ENCODE measurements at regions not wholly inside any gene's neighbourhood (a gene's known extent, or its start where the extent isn't known, plus 50 kb on each side); places are given as distances from the start of the nearest gene placed in this dataset.

DNA sequence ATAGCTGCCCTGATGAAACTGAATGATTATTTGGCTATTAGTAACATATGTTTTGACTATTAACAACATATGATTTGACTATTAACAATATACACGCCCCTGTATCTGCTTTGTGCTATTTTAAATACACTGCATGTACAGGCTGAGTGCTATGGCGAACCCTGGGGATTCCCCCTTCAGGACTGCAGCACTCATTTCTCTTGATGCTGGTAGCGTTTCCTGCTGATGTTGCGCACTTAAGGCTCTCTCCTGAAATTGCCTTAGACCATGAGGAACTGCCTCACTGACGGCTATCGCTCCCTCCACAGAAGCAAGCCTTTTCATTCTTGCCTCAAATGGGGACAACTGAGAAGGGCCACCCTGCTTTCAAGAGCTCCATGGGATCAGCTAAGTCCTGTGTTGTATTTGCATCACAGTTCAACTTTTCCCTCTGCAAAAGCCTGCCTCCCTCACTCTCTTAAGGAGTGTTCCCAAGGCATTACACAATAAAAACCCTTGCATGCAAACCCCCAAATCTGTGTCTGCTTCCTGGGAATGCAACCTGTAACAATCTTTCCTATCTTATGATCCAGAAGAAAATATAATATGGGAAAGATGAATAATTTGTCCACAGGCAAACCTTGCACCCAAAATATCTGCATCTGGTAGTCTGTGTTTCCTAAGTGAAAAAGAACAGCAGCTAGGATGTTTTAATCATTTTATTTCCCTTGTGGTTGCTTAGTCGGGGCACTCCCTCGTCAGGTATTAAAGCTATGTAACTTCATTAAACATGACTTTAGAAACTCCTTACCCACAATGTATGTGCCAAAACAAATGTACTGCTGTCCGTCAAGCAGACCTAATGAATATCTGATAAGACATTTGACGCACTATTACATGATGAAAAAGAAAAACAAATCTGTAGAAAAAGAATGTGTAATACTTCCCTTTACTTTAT lies 456.4 kb downstream of the COL12A1 start:
- Histone ChIP-seq H3K4me3 (no peak overlapping the region), H3K4me1 (replicated peaks) (no peaks in the 10 kb centered on the region), H3K36me3 (no peaks in the 10 kb centered on the region), H3K27me3 (replicated peaks; ENCODE audit: insufficient read depth) (no peaks in the 10 kb centered on the region), H3K9me3 (no peaks in the 10 kb centered on the region), H3K27ac (no peak overlapping the region)
- intact Hi-C loops (cut with DNase I): no loop called here
- no peak for DNase-seq (ENCODE audit: low spot score)
- WGBS: 55% methylated on average over 10 of the region's 10 CpGs
- TF ChIP-seq, protein P1, sequence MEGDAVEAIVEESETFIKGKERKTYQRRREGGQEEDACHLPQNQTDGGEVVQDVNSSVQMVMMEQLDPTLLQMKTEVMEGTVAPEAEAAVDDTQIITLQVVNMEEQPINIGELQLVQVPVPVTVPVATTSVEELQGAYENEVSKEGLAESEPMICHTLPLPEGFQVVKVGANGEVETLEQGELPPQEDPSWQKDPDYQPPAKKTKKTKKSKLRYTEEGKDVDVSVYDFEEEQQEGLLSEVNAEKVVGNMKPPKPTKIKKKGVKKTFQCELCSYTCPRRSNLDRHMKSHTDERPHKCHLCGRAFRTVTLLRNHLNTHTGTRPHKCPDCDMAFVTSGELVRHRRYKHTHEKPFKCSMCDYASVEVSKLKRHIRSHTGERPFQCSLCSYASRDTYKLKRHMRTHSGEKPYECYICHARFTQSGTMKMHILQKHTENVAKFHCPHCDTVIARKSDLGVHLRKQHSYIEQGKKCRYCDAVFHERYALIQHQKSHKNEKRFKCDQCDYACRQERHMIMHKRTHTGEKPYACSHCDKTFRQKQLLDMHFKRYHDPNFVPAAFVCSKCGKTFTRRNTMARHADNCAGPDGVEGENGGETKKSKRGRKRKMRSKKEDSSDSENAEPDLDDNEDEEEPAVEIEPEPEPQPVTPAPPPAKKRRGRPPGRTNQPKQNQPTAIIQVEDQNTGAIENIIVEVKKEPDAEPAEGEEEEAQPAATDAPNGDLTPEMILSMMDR (IDR thresholded peaks at IDR 0.05): no peak
- no peak for TF ChIP-seq POLR2A (IDR thresholded peaks at IDR 0.05)
- no peak for TF ChIP-seq POLR2AphosphoS5 (IDR thresholded peaks at IDR 0.05)

DNA sequence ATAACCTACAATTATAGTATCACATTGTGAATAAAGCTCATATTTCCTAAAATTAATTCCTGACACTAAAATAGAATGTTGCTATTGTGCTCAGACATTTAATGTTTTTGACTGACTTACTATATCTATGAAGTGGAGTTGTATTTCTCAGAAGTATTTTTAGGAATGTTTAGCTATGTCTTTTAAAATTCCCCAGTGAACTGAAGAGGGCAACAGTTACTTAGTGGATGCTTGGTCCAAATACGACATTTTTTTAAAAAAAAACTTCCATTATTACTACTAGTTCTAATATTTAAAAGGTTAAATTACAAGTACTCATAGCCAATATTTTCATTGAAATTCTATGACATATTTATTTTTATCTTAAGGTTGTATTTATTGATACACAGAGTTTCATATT lies 460.2 kb downstream of the COL12A1 start:
- Histone ChIP-seq H3K27ac (no peak overlapping the region), H3K9me3 (no peaks in the 10 kb centered on the region), H3K4me3 (no peak overlapping the region), H3K4me1 (replicated peaks) (no peaks in the 10 kb centered on the region), H3K27me3 (replicated peaks; ENCODE audit: insufficient read depth) (no peaks in the 10 kb centered on the region), H3K36me3 (no peaks in the 10 kb centered on the region)
- no peak for DNase-seq (ENCODE audit: low spot score)
- 63% methylated on average over 1 of the region's 1 CpG for WGBS
- TF ChIP-seq POLR2A (IDR thresholded peaks at IDR 0.05): no peak
- TF ChIP-seq, protein P1 (IDR thresholded peaks at IDR 0.05): no peak
- no peak for TF ChIP-seq POLR2AphosphoS5 (IDR thresholded peaks at IDR 0.05)
- intact Hi-C loops (cut with DNase I): no loop called here

DNA sequence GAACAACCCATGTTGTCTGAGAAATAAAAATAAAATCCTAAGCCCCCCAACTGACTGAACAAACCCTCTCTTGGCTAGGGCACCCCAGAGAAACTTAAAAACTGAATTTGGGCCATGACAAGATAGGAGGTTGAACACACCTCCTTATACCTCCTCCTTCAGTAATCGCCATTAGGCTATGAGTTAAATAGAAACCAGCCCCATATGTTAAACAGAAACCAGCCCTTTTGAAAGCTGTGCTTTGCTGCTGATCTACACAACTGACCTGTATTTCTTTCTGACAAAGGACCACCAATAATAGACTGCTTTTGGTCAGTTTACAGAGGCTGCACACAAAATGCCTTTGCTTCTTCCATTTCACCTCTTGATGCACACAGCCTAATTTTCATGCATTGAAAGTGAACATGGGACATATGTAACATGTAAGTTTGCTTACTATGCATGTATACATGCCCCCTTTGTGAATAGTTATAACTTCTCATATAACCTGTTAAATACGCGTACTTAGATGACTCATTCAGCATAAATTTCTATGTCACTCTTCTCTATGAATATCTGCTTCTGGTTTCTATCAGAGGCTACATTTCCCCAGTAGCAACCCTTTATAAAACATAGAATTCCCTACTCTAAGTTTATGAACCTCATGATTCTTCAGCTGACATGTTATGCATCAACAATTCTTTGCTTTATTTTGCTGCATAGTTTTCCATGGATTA lies 462.9 kb downstream of the COL12A1 start:
- 86% methylated on average over 3 of the region's 3 CpGs for WGBS
- DNase-seq (ENCODE audit: low spot score): no peak
- TF ChIP-seq, protein P1 (IDR thresholded peaks at IDR 0.05): no peak
- no peak for TF ChIP-seq POLR2AphosphoS5 (IDR thresholded peaks at IDR 0.05)
- no peak for TF ChIP-seq POLR2A (IDR thresholded peaks at IDR 0.05)
- Histone ChIP-seq H3K27me3 (replicated peaks; ENCODE audit: insufficient read depth) (no peaks in the 10 kb centered on the region), H3K4me1 (replicated peaks) (no peaks in the 10 kb centered on the region), H3K27ac (no peak overlapping the region), H3K4me3 (no peak overlapping the region), H3K36me3 (no peaks in the 10 kb centered on the region), H3K9me3 (no peaks in the 10 kb centered on the region)
- intact Hi-C loops (cut with DNase I): no loop called here

DNA sequence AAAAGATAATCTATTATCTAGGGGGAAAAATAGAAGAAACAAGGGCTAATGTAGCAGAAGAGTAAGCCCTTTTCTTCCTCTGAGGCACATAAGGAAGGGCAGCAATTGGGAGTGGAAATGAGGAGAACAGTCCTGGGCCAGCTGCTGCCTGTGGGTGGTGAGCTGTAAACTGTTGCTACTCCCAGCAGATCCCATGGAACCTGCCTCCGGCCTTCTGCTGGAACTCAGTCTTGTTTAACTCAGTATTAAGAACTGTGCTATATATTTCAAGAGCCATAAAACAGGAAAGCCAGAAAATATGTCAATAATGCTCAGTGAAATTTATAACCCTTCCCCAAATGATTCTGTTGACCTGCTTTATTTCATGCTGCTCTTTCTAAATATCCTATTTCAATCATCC lies 464.2 kb downstream of the COL12A1 start:
- intact Hi-C loops (cut with DNase I): no loop called here
- H3K27ac ChIP-seq: no peak overlapping the region
- DNase-seq (ENCODE audit: low spot score): no peak

More for the DNA sequence above, 464.2 kb downstream of the COL12A1 start:
- Histone ChIP-seq H3K27me3 (replicated peaks; ENCODE audit: insufficient read depth) (no peaks in the 10 kb centered on the region), H3K9me3 (no peaks in the 10 kb centered on the region), H3K4me3 (no peak overlapping the region), H3K4me1 (replicated peaks) (no peaks in the 10 kb centered on the region), H3K36me3 (no peaks in the 10 kb centered on the region)
- 53% methylated on average over 1 of the region's 1 CpG for WGBS
- no peak for TF ChIP-seq POLR2A (IDR thresholded peaks at IDR 0.05)
- no peak for TF ChIP-seq POLR2AphosphoS5 (IDR thresholded peaks at IDR 0.05)
- TF ChIP-seq, protein P1 (IDR thresholded peaks at IDR 0.05): no peak
